ENCODE measurements at regions not wholly inside any gene's neighbourhood (a gene's known extent, or its start where the extent isn't known, plus 50 kb on each side); places are given as distances from the start of the nearest gene placed in this dataset.

- Histone ChIP-seq H2AFZ (no peak overlapping the region), H4K20me1 (replicated peaks; ENCODE audit: insufficient read depth) (no peaks in the 10 kb centered on the region), H3K4me2 (no peak overlapping the region), H3K36me3 (ENCODE audit: insufficient read depth) (no peaks in the 10 kb centered on the region), H3F3A (replicated peaks; ENCODE audit: low read depth) (no peaks in the 10 kb centered on the region), H3K27me3 (ENCODE audit: insufficient read depth) (no peaks in the 10 kb centered on the region), H3K27ac (ENCODE audit: low read depth) (no peak overlapping the region), H3K4me1 (ENCODE audit: insufficient read depth) (no peaks in the 10 kb centered on the region), H3K79me2 (replicated peaks; ENCODE audit: insufficient read depth) (no peaks in the 10 kb centered on the region), H3K9me2 (ENCODE audit: insufficient read depth) (no peaks in the 10 kb centered on the region; the same call in 1 of the 2 replicates), H3K4me3 (no peak overlapping the region)
- no peak overlapping the region for H3K4me3 Mint-ChIP-seq
- DNase-seq (ENCODE audit: low spot score) (peak; percentile 4), ATAC-seq (no peak)
- no peaks in the 10 kb centered on the region for H3K4me1 Mint-ChIP-seq
- no peaks in the 10 kb centered on the region for H3K27me3 Mint-ChIP-seq (ENCODE audit: insufficient read depth, low read depth, poor library complexity)
- H3K9me3 Mint-ChIP-seq = peaks cover 24% of the 10 kb centered on the region
- TF ChIP-seq ZNF331 (CRISPR knock-in tag; IDR thresholded peaks at IDR 0.05; ENCODE audit: low read depth) (no peak), CTCF (conservative IDR thresholded peaks at IDR 0.05; ENCODE audit: low read depth in 2 of 2) (peak in 1 of 2 experiments; percentile 21; a peak in 2 of 4 replicates)
- no peaks in the 10 kb centered on the region; the same call in 2 of the 3 replicates for H3K36me3 Mint-ChIP-seq (ENCODE audit: low read depth)
- no peak overlapping the region for H3K27ac Mint-ChIP-seq
Observed at GRCh38 chr6:80930376-80930775, 822.1 kb downstream of the TENT5A start.

- Histone ChIP-seq H3K4me1 (ENCODE audit: insufficient read depth) (no peaks in the 10 kb centered on the region), H3K27me3 (ENCODE audit: insufficient read depth) (no peaks in the 10 kb centered on the region), H3K79me2 (replicated peaks; ENCODE audit: insufficient read depth) (no peaks in the 10 kb centered on the region), H3K27ac (ENCODE audit: low read depth) (no peak overlapping the region), H2AFZ (no peak overlapping the region), H3K9me2 (ENCODE audit: insufficient read depth) (no peaks in the 10 kb centered on the region), H3K4me3 (no peak overlapping the region), H3F3A (replicated peaks; ENCODE audit: low read depth) (no peaks in the 10 kb centered on the region), H4K20me1 (replicated peaks; ENCODE audit: insufficient read depth) (no peaks in the 10 kb centered on the region), H3K4me2 (no peak overlapping the region), H3K36me3 (ENCODE audit: insufficient read depth) (no peaks in the 10 kb centered on the region)
- Mint-ChIP-seq H3K27ac (no peak overlapping the region), H3K9me3 (peaks cover 9% of the 10 kb centered on the region; the same call in 2 of the 3 replicates), H3K27me3 (ENCODE audit: insufficient read depth, low read depth, poor library complexity) (no peaks in the 10 kb centered on the region), H3K4me3 (no peak overlapping the region), H3K4me1 (no peaks in the 10 kb centered on the region), H3K36me3 (ENCODE audit: low read depth) (no peaks in the 10 kb centered on the region; the same call in 2 of the 3 replicates)
- no peak for TF ChIP-seq ETS1 (IDR thresholded peaks at IDR 0.05)
- DNase-seq (ENCODE audit: low spot score) (no peak), ATAC-seq (no peak)
Observed at GRCh38 chr6:80923816-80924215, 817.3 kb downstream of the BCKDHB start.

- Mint-ChIP-seq H3K9me3 (peaks cover 9% of the 10 kb centered on the region; the same call in 2 of the 3 replicates), H3K4me1 (no peaks in the 10 kb centered on the region), H3K27ac (no peak overlapping the region), H3K36me3 (ENCODE audit: low read depth) (no peaks in the 10 kb centered on the region; the same call in 2 of the 3 replicates), H3K4me3 (no peak overlapping the region), H3K27me3 (ENCODE audit: insufficient read depth, low read depth, poor library complexity) (no peaks in the 10 kb centered on the region)
- Histone ChIP-seq H3K4me1 (ENCODE audit: insufficient read depth) (no peaks in the 10 kb centered on the region), H4K20me1 (replicated peaks; ENCODE audit: insufficient read depth) (no peaks in the 10 kb centered on the region), H3K4me2 (no peak overlapping the region), H3K27me3 (ENCODE audit: insufficient read depth) (no peaks in the 10 kb centered on the region), H2AFZ (no peak overlapping the region), H3K9me2 (ENCODE audit: insufficient read depth) (no peaks in the 10 kb centered on the region), H3K79me2 (replicated peaks; ENCODE audit: insufficient read depth) (no peaks in the 10 kb centered on the region), H3K27ac (ENCODE audit: low read depth) (no peak overlapping the region), H3F3A (replicated peaks; ENCODE audit: low read depth) (no peaks in the 10 kb centered on the region), H3K4me3 (no peak overlapping the region), H3K36me3 (ENCODE audit: insufficient read depth) (no peaks in the 10 kb centered on the region)
- DNase-seq (ENCODE audit: low spot score) (no peak), ATAC-seq (no peak)
- TF ChIP-seq ZNF462 (CRISPR knock-in tag; IDR thresholded peaks at IDR 0.05) (no peak), ZNF331 (CRISPR knock-in tag; IDR thresholded peaks at IDR 0.05; ENCODE audit: low read depth) (no peak), ZNF114 (CRISPR knock-in tag; IDR thresholded peaks at IDR 0.05) (no peak), ETS1 (IDR thresholded peaks at IDR 0.05) (no peak)
Observed at GRCh38 chr6:80922916-80923455, 816.5 kb downstream of the BCKDHB start.

All from GM23338 (cell line).